B cell (primary cell): ENCODE measurements at regions not wholly inside any gene's neighbourhood (a gene's known extent, or its start where the extent isn't known, plus 50 kb on each side); places are given as distances from the start of the nearest gene placed in this dataset.

Experiments
- ATAC-seq: fragments of 200-7000 bp; cut with Tn5 transposase; one replicate; pipeline ENCODE4 v1.10.0; 2021; ENCODE audit warnings: low read depth, mild to moderate bottlenecking, moderate number of reproducible peaks, moderate library complexity
- CTCF ChIA-PET: fragments of 350-600 bp; sonication (Branson Sonifier 250); formaldehyde crosslinking; loops from one replicate; lab custom pipeline; 2021; ENCODE audit warnings: antibody characterized with exemption, inconsistent platforms; lab: Charles Lee
- POLR2A ChIA-PET: fragments of 350-600 bp; sonication (Branson Sonifier 250); formaldehyde crosslinking; loops from one replicate; lab custom pipeline; 2021; ENCODE audit warnings: antibody characterized with exemption; lab: Charles Lee
- DNase-seq: peaks from one replicate; pipeline ENCODE4 v3.0.0; 2013
- H2AFZ ChIP-seq: 2 replicates; pipeline ENCODE4 v1.6.1; 2012; ENCODE audit warnings: mild to moderate bottlenecking, low read depth, low read length; ENCODE audit not compliant: insufficient read depth, poor library complexity, severe bottlenecking
- H3K27ac ChIP-seq, 2 donors: 1 replicate in 1 of 2; 2 replicates in 1 of 2; pipeline ENCODE4 v1.5.1; 2012 to 2013; ENCODE audit warnings: low read length in 2 of 2, mild to moderate bottlenecking in 2 of 2, moderate library complexity in 1 of 2
- H3K27me3 ChIP-seq, 4 experiments: fragments of 200-600 bp in 1 of 4; sonication (generic) in 1 of 4; replicated peaks in 1 of 4; 1 replicate in 2 of 4; 2 replicates in 2 of 4; pipeline versions ENCODE4 v1.6.1 to v1.7.0; 2013 to 2016; ENCODE audit warnings: low read length in 3 of 4, mild to moderate bottlenecking in 2 of 4, mixed read lengths in 1 of 4, moderate library complexity in 1 of 4; ENCODE audit not compliant: insufficient read depth in 4 of 4, control insufficient read depth in 3 of 4; ENCODE audit errors: control extremely low read depth in 1 of 4
- H3K36me3 ChIP-seq, 2 experiments: replicated peaks in 1 of 2; 1 replicate in 1 of 2; 2 replicates in 1 of 2; pipeline versions ENCODE4 v1.6.1 to v1.7.1; 2013; ENCODE audit warnings: low read length in 1 of 2; ENCODE audit not compliant: insufficient read depth in 2 of 2, control insufficient read depth in 1 of 2; ENCODE audit errors: control extremely low read depth in 1 of 2, extremely low read depth in 1 of 2
- H3K4me1 ChIP-seq, 2 donors: fragments of 200-600 bp in 1 of 2; sonication (generic) in 1 of 2; 1 replicate in 1 of 2; 2 replicates in 1 of 2; pipeline versions ENCODE4 v1.5.1 to v1.6.1; 2013 to 2017; ENCODE audit warnings: low read length in 2 of 2; ENCODE audit not compliant: control insufficient read depth in 2 of 2, insufficient read depth in 2 of 2
- H3K4me2 ChIP-seq: replicated peaks from 2 replicates; pipeline ENCODE3; 2012; ENCODE audit warnings: mild to moderate bottlenecking, low read depth, low read length; ENCODE audit not compliant: poor library complexity, severe bottlenecking
- H3K4me3 ChIP-seq, 5 experiments: fragments of 200-600 bp in 1 of 5; sonication (generic) in 1 of 5; 1 replicate in 3 of 5; 2 replicates in 2 of 5; pipeline versions ENCODE4 v1.5.1 to v1.7.0; 2011 to 2016; ENCODE audit warnings: low read length in 4 of 5, mild to moderate bottlenecking in 4 of 5, low read depth in 2 of 5, control low read depth in 1 of 5, moderate library complexity in 1 of 5; ENCODE audit not compliant: insufficient read depth in 1 of 5; ENCODE audit errors: control extremely low read depth in 1 of 5, extremely low read depth in 1 of 5
- H3K79me2 ChIP-seq: fragments of 200-600 bp; sonication (generic); one replicate; pipeline ENCODE4 v1.6.0; 2016; ENCODE audit warnings: low read length; ENCODE audit not compliant: control insufficient read depth, insufficient read depth
- H3K9ac ChIP-seq: fragments of 200-600 bp; sonication (generic); 2 replicates; pipeline ENCODE4 v1.6.1; 2017; ENCODE audit warnings: mild to moderate bottlenecking, low read length, moderate library complexity
- H3K9me3 ChIP-seq, 3 donors: one replicate each; pipeline versions ENCODE4 v1.6.1 to v1.7.1; 2013; ENCODE audit warnings: low read length in 2 of 3; ENCODE audit not compliant: control insufficient read depth in 2 of 3, insufficient read depth in 1 of 3; ENCODE audit errors: control extremely low read depth in 1 of 3
- H4K20me1 ChIP-seq: 2 replicates; pipeline ENCODE4 v1.6.0; 2012; ENCODE audit warnings: mild to moderate bottlenecking, low read length; ENCODE audit not compliant: insufficient read depth, control insufficient read depth, poor library complexity, severe bottlenecking
- H3K27ac Mint-ChIP-seq: one replicate; pipeline ENCODE4 v1.8.0; 2021; ENCODE audit warnings: mixed read lengths
- H3K27me3 Mint-ChIP-seq: one replicate; pipeline ENCODE4 v1.8.0; 2021; ENCODE audit warnings: mixed read lengths
- H3K4me1 Mint-ChIP-seq: one replicate; pipeline ENCODE4 v1.8.0; 2021; ENCODE audit warnings: mixed read lengths
- H3K4me3 Mint-ChIP-seq: one replicate; pipeline ENCODE4 v1.8.0; 2021; ENCODE audit warnings: mixed read lengths
- H3K9me3 Mint-ChIP-seq: one replicate; pipeline ENCODE4 v1.8.0; 2022; ENCODE audit warnings: mixed read lengths; ENCODE audit not compliant: insufficient read depth
- CTCF ChIP-seq: fragments of 200-600 bp; IDR thresholded peaks from one replicate; pipeline ENCODE4 v1.8.0; 2022; ENCODE audit warnings: antibody characterized with exemption, mild to moderate bottlenecking
- EZH2 ChIP-seq: IDR thresholded peaks from 2 replicates; pipeline ENCODE4 v1.6.1; 2012; ENCODE audit warnings: borderline replicate concordance, low read depth, mild to moderate bottlenecking, moderate library complexity, low read length; ENCODE audit not compliant: insufficient read depth, poor library complexity, severe bottlenecking
- WGBS: methylation state at CpG from one replicate; pipeline ENCODE4 v1.1.5; 2013; ENCODE audit warnings: missing lambda C conversion rate; ENCODE audit not compliant: insufficient coverage; 5-methylcytosine and 5-hydroxymethylcytosine counted together
- intact Hi-C: fragments of 100-400 bp; cut with micrococcal nuclease; formaldehyde crosslinking; loops from one replicate; pipeline ENCODE4 v1.10.0; 2022

GRCh38 chr12:90216020-90216552 lies 507.4 kb upstream of the ATP2B1 start:
- intact Hi-C loops = no loop called here
- WGBS = no CpG with 5 or more reads among the region's 3 CpGs
- DNase-seq (no peak), ATAC-seq (no peak)
- Mint-ChIP-seq H3K27me3 (peaks cover 6% of the 10 kb centered on the region), H3K27ac (no peak overlapping the region), H3K9me3 (no peaks in the 10 kb centered on the region), H3K4me1 (peaks cover 7% of the 10 kb centered on the region), H3K4me3 (no peak overlapping the region)
- H3K9me3 ChIP-seq = no peaks in the 10 kb centered on the region
- no peak overlapping the region for H3K4me2 ChIP-seq
- no peaks in the 10 kb centered on the region for H3K36me3 ChIP-seq
- H4K20me1 ChIP-seq = no peaks in the 10 kb centered on the region
- H3K4me1 ChIP-seq = peaks cover 6 to 7% of the 10 kb centered on the region in 2 donors
- H3K27me3 ChIP-seq = no peaks in the 10 kb centered on the region
- H3K79me2 ChIP-seq = no peaks in the 10 kb centered on the region
- POLR2A ChIA-PET = no interaction called here
- no peak overlapping the region for H3K4me3 ChIP-seq
- no peak overlapping the region for H3K9ac ChIP-seq
- H2AFZ ChIP-seq = no peak overlapping the region
- H3K27ac ChIP-seq = no peak overlapping the region
- CTCF ChIA-PET = no interaction called here
- TF ChIP-seq EZH2 (no peak), CTCF (no peak)

- H3K27ac ChIP-seq = no peak overlapping the region
- peaks cover 4% of the 10 kb centered on the region for H3K9me3 Mint-ChIP-seq
- no peak overlapping the region for H2AFZ ChIP-seq
- H4K20me1 ChIP-seq = no peaks in the 10 kb centered on the region
- ATAC-seq (no peak), DNase-seq (no peak)
- no CpG with 5 or more reads among the region's 1 CpG for WGBS
- H3K4me1 Mint-ChIP-seq = peaks cover 7% of the 10 kb centered on the region
- H3K36me3 ChIP-seq = no peaks in the 10 kb centered on the region
- no peaks in the 10 kb centered on the region for H3K27me3 ChIP-seq
- H3K27me3 Mint-ChIP-seq = peaks cover 6% of the 10 kb centered on the region
- no peak overlapping the region for H3K27ac Mint-ChIP-seq
- H3K9ac ChIP-seq = no peak overlapping the region
- intact Hi-C loops = no loop called here
- POLR2A ChIA-PET = no interaction called here
- peaks cover 0 to 8% (median 8%) of the 10 kb centered on the region in 3 donors for H3K9me3 ChIP-seq
- no peak overlapping the region for H3K4me2 ChIP-seq
- CTCF ChIA-PET = no interaction called here
- no peak overlapping the region for H3K4me3 Mint-ChIP-seq
- no peak for TF ChIP-seq CTCF
- no peak for TF ChIP-seq EZH2
- no peaks in the 10 kb centered on the region for H3K79me2 ChIP-seq
- H3K4me3 ChIP-seq = no peak overlapping the region
- no peaks in the 10 kb centered on the region for H3K4me1 ChIP-seq
Observed at GRCh38 chr12:90211017-90211416, 502.4 kb upstream of the ATP2B1 start.
